Head of caudate nucleus (tissue), 42 donors: ENCODE measurements at regions not wholly inside any gene's neighbourhood (a gene's known extent, or its start where the extent isn't known, plus 50 kb on each side); places are given as distances from the start of the nearest gene placed in this dataset.
A peak's percentile ranks its signal among the peaks of the same experiment; 100 is the strongest.

Source experiments
- DNase-seq, 42 donors: peaks; one replicate each; pipeline versions ENCODE4 v3.0.0 to v3.0.0-alpha.2; 2020 to 2021; ENCODE audit warnings: mixed read lengths in 7 of 42
- intact Hi-C: fragments of 100-400 bp; cut with DNase I; formaldehyde crosslinking; loops from one replicate; pipeline ENCODE4 v1.15.0; 2022

DNA sequence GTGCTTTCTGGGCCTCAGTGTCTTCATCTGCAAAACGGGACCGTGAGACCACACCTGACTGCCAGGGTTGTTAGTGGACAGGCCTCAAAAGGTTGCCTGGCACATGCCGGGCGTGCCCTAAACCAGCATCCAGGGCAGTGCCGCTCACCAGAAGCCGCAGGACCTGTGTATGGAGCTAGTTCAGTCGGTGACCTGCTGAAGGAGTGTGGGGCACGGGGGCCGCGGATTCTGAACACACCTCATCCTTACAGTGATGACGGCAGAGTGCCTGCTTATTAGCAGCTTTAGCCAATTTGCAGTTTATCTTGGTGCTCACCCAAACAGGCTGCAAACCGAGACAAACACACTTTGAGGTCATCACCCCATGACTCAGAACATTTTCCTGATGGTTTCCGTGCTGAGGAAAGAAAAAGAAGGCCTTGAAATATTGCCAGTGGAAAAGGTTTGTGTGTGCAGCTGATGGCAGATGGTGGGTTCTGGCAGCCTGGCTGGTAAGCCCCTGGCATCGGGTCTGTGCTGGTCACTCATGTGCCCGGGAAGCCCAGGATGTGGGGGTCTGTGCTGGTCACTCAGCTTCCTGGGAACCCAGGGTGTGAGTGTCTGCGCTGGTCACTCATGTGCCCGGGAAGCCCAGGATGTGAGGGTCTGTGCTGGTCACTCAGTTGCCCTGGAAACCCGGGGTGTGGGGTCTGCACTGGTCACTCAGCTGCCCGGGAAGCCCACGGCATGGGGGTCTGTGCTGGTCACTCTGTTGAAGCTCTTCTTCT is 153.8 kb downstream of the ERMARD start:
- intact Hi-C loops, result no loop called here
- DNase-seq, result peak in 1 of 42 donors; percentile 3

- no peak for DNase-seq
- intact Hi-C loops, result no loop called here
Measured at GRCh38 chr6:169904051-169904922, 152.9 kb downstream of the ERMARD start.

- intact Hi-C loops, result no loop called here
- DNase-seq, result peak in 1 of 42 donors; percentile 18
Measured at GRCh38 chr6:169903122-169903521, 151.7 kb downstream of the ERMARD start.

DNA sequence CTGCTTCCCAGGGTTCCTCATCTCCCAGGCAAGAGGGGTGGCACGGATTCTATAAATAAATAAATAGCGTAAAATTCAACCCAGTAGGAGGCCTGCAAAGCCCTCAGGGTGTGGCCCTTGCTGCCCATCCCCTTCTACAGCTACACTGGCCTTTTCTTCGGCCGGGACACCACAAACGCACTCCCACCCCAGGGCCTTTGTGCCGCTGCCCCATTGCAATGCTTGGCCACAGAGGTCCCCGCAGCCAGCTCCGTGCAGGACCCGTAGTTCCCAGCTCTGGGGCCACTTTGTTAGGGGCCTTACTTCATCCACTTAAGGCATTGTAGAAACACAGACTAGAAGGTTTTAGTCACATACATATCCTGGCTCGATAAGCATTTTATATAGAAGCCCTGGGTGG is 151.2 kb downstream of the ERMARD start:
- DNase-seq, result no peak
- intact Hi-C loops, result no loop called here

DNA sequence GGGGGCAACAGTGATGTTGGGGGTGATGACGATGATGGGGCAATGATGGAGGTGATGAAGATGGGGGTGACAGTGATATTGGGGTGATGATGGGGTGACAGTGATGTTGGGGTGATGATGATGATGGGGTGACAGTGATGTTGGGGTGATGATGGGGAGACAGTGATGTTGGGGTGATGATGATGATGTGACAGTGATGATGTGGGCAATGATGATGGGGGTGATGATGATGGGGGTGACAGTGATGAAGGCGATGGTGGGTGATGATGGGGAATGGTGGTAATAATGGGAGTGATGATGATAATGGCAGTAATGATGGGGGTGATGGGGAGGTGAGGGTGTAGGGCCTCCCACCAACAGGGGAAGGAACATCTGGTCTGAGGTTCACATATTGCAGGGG is 150.6 kb downstream of the ERMARD start:
- DNase-seq, result no peak
- intact Hi-C loops, result no loop called here

GRCh38 chr6:169899481-169900145 is 148.2 kb downstream of the ERMARD start:
- DNase-seq, result peak in 1 of 42 donors; percentile 26

DNA sequence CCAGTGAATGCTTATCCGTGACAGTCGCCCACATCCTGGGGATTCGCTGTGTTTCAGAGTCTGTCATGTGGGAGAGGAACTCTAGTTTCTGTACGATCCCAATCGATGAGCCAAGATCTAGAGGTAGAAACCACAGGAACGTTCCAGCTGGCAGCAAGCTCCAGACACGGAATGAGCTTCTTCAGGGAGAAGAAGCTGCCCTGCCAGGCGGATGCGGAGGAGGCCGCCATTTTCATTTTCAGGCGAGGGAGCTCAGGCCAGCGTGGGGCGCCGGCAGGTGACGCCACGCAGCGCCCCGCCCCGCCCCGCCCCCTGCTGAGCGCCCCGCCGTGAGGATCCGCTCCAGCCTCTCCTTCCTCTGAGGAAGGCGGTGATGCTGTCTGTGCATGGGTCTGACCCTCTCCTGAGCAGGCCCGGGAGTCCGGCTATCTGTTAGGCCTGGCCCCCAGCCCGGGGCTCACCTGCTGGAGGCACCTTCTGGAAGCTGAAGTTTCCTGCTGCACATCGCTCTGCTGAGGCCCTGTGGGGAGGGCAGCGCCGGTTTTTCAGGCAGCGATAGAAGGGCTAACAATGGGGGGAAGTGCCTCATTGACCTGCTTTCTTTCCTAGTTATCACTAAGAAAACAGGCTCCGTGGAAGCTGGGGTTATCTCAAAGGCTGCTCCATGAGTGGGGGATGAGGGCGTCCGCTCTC is 147.5 kb downstream of the ERMARD start:
- intact Hi-C loops, result no loop called here
- peak in 13 of 42 donors; percentile 4 to 66 (median 31) for DNase-seq

More at GRCh38 chr6:169899481-169900145, 148.2 kb downstream of the ERMARD start:
- intact Hi-C loops, result no loop called here

DNA sequence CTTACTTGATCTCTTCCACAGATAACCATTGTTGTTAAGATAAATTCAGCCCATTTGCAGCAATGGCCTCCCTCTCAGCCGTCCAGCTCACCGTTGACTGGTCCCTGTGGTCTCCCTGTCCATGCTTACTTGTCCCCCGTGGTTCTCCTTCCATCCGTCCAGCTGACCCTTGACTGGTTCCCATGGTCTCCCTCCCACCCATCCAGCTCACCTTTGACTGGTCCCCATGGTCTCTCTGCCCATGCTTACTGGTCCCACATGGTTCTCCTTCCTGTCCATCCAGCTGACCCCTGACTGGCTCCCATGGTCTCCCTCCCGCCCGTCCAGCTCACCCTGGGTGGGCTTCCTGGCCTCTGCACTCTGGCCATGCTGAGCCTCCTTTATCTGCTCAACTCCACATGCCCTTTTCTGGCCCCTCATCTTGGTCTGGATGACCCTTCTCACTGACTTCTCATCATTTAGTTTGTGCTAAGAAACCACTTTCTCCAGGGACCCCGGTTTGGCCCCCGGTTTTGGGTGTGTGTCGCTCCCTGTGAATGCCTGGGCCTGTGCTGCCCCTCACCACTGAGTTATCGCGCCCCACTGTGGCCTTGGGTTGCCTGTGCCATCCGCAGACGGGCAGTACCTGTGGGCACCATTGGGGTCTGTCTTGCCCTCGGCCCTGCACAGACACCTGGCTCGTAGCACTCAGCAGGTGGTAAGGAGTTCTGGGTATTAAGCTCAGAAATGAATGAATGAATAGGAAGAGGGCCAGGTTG is 146.4 kb downstream of the ERMARD start:
- peak in 2 of 42 donors; percentile 4 to 21 for DNase-seq
- intact Hi-C loops, result no loop called here

GRCh38 chr6:169896826-169897456 is 145.5 kb downstream of the ERMARD start:
- no peak for DNase-seq
- intact Hi-C loops, result no loop called here

- intact Hi-C loops, result no loop called here
- DNase-seq, result peak in 2 of 42 donors; percentile 12 to 23
Measured at GRCh38 chr6:169895926-169896761, 144.7 kb downstream of the ERMARD start.

DNA sequence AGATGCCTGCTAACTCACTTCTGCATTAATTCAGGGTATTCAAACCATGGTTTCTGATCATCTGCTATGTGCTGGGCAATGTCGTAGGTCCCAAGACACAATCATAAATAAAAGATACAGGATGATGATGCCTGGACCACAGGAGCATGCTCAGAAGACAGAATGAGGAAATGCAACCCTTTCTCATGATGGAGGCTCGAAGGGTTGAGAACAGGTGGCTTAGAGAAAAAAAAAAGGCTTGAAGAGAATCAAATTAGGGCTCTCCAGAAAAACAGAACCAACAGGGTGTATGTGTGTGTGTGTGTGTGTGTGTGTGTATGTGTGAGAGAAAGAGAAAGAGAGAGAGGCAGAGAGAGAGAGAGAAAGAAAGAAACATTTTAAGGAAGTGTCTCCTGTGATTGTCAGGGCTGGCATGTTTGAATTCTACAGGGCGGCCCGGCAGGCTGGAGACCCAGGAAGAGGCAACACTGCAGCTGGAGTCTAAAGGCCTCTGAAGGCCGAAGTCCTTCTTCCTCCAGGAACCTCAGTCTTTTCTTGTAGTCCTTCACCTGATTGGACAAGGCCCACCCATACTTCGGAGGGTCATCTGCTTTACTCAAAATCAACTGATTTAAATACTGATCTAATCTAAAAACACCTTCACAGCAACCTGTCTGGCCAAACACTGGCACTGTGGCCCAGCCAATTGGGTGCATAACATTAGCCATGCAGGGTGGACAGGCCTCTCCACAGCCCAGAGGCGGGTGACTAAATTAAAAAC is 143.8 kb downstream of the ERMARD start:
- no peak for DNase-seq
- intact Hi-C loops, result no loop called here

GRCh38 chr6:169894377-169894960 is 143.0 kb downstream of the ERMARD start:
- peak in 2 of 42 donors; percentile 3 to 18 for DNase-seq
- intact Hi-C loops, result no loop called here

- intact Hi-C loops, result no loop called here
- peak in 1 of 42 donors; percentile 9 for DNase-seq
Measured at GRCh38 chr6:169893624-169894023, 142.2 kb downstream of the ERMARD start.

DNA sequence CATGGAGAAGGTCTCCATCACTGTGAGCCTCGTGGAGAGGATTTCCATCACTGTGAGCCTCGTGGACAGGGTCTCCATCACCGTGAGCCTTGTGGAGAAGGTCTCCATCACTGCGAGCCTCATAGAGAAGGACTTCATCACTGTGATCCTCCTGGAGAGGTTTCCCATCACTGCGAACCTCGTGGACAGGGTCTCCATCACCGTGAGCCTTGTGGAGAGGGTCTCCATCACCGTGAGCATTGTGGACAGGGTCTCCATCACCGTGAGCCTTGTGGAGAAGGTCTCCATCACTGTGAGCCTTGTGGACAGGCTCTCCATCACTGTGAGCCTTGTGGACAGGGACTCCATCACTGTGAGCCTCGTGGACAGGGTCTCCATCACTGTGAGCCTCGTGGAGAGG is 140.4 kb downstream of the ERMARD start:
- intact Hi-C loops, result no loop called here
- DNase-seq, result no peak

DNA sequence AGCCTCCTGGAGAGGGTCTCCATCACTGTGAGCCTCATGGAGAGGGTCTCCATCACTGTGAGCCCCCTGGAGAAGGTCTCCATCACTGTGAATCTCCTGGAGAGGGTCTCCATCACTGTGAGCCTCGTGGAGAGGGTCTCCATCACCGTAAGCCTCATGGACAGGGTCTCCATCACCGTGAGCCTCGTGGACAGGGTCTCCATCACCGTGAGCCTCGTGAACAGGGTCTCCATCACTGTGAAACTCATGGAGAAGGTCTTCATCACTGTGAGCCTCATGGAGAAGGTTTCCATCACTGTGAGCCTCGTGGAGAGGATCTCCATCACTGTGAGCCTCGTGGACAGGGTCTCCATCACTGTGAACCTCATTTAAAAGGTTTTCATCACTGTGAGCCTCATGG is 140.0 kb downstream of the ERMARD start:
- intact Hi-C loops, result no loop called here

GRCh38 chr6:169890901-169891300 is 139.5 kb downstream of the ERMARD start:
- intact Hi-C loops, result no loop called here
- DNase-seq, result no peak

More for the DNA sequence above, 140.0 kb downstream of the ERMARD start:
- no peak for DNase-seq
